K562 (cell line): ENCODE measurements at regions not wholly inside any gene's neighbourhood (a gene's known extent, or its start where the extent isn't known, plus 50 kb on each side); places are given as distances from the start of the nearest gene placed in this dataset.

Experiments
- ATAC-seq: fragments of 200-7000 bp; cut with Tn5 transposase; 3 replicates; pipeline ENCODE4 v1.9.1; 2020; ENCODE audit warnings: moderate library complexity
- BruUV-seq: library from RNA; stranded (reverse); fragments of 400-500 nt; replicated peaks from 2 replicates; lab custom pipeline; 2021; lab: Mats Ljungman, UMichigan
- CTCF ChIA-PET: fragments of 300-600 bp; formaldehyde crosslinking; extraction: SDS; loops from one replicate; lab custom pipeline; 2021; ENCODE audit warnings: low intra/inter-chr PET ratio; lab: Yijun Ruan, JAX
- POLR2A ChIA-PET: fragments of 300-600, 350-650 bp; sonication (Branson Sonifier 250); formaldehyde crosslinking; extraction: SDS; loops from one replicate; lab custom pipeline; 2021; ENCODE audit warnings: antibody characterized with exemption, inconsistent platforms; lab: Yijun Ruan, JAX
- DNase-seq, 4 experiments: peaks; one replicate each; pipeline versions ENCODE4 v3.0.0 to v3.0.0-alpha.2; 2011 to 2018; ENCODE audit warnings: low spot score in 3 of 4, mixed read lengths in 3 of 4; ENCODE audit errors: extremely low read depth in 1 of 4
- FAIRE-seq: peaks from 2 replicates; lab custom pipeline; 2011; peaks lifted over from hg19 to GRCh38; lab: Jason Lieb, UNC
- H2AFZ ChIP-seq: 2 replicates; pipeline ENCODE4 v1.6.0; 2011; ENCODE audit warnings: low read depth, low read length, control low read depth, inconsistent platforms
- H3K27ac ChIP-seq: fragments of 200-600 bp; 3 replicates; pipeline ENCODE4 v1.8.0; 2011; ENCODE audit warnings: low read depth, mild to moderate bottlenecking, control low read depth, inconsistent platforms, low read length, moderate library complexity, mixed read lengths; ENCODE audit errors: extremely low read depth
- H3K27me3 ChIP-seq, 2 experiments: fragments of 300-600 bp in 1 of 2; 2 replicates in 1 of 2; 3 replicates in 1 of 2; pipeline versions ENCODE4 v1.6.0 to v1.8.0; 2011; ENCODE audit warnings: inconsistent platforms in 2 of 2, low read length in 2 of 2, mild to moderate bottlenecking in 1 of 2, mixed read lengths in 1 of 2, moderate library complexity in 1 of 2; ENCODE audit not compliant: control insufficient read depth in 2 of 2, insufficient read depth in 2 of 2
- H3K36me3 ChIP-seq: fragments of 300-600 bp; 3 replicates; pipeline ENCODE4 v1.8.0; 2011; ENCODE audit warnings: mild to moderate bottlenecking, low read length, inconsistent platforms; ENCODE audit not compliant: control insufficient read depth, insufficient read depth
- H3K4me1 ChIP-seq, 2 experiments: fragments of 200-600 bp in 1 of 2; replicated peaks in 1 of 2; 2 replicates in 1 of 2; 3 replicates in 1 of 2; pipeline versions ENCODE4 v1.5.1 to v1.8.0; 2011; ENCODE audit warnings: inconsistent platforms in 2 of 2, low read length in 2 of 2, mild to moderate bottlenecking in 1 of 2, mixed read lengths in 1 of 2, moderate library complexity in 1 of 2; ENCODE audit not compliant: control insufficient read depth in 2 of 2, insufficient read depth in 2 of 2
- H3K4me2 ChIP-seq: 2 replicates; pipeline ENCODE4 v1.6.1; 2011; ENCODE audit warnings: low read length, control low read depth, inconsistent platforms, mixed read lengths; ENCODE audit not compliant: insufficient read depth
- H3K4me3 ChIP-seq: fragments of 200-600 bp; sonication (generic), shearing (Covaris generic); 2 replicates; pipeline ENCODE4 v1.5.1; 2016; ENCODE audit warnings: control low read depth, inconsistent platforms
- H3K79me2 ChIP-seq: fragments of 200-600 bp; 3 replicates; pipeline ENCODE4 v1.8.0; 2011; ENCODE audit warnings: low read length, inconsistent platforms; ENCODE audit not compliant: control insufficient read depth, insufficient read depth
- H3K9ac ChIP-seq, 2 experiments: 2 replicates each; pipeline versions ENCODE4 v1.6.0 to v1.6.1; 2011; ENCODE audit warnings: low read depth in 2 of 2, low read length in 2 of 2, control low read depth in 1 of 2, inconsistent platforms in 1 of 2, mild to moderate bottlenecking in 1 of 2, mixed read lengths in 1 of 2; ENCODE audit not compliant: insufficient read depth in 1 of 2
- H3K9me1 ChIP-seq: one replicate; pipeline ENCODE4 v1.6.0; 2011; ENCODE audit warnings: inconsistent platforms, mild to moderate bottlenecking, low read length, moderate library complexity; ENCODE audit not compliant: control insufficient read depth, insufficient read depth
- H3K9me3 ChIP-seq: replicated peaks from 2 replicates; pipeline ENCODE4 v1.5.1; 2011; ENCODE audit warnings: low read depth, low read length, inconsistent platforms; ENCODE audit not compliant: control insufficient read depth, insufficient read depth
- H4K20me1 ChIP-seq: replicated peaks from 2 replicates; pipeline ENCODE4 v1.6.1; 2011; ENCODE audit warnings: low read length, inconsistent platforms, mixed read lengths; ENCODE audit not compliant: control insufficient read depth, insufficient read depth
- ARNT ChIP-seq, 2 experiments: fragments of 450-650 bp; IDR thresholded peaks; 2 replicates each; pipeline ENCODE4 v1.6.1; 2016; ENCODE audit warnings: mild to moderate bottlenecking in 1 of 2
- BMI1 ChIP-seq: fragments of 150-350 bp; IDR thresholded peaks from 2 replicates; pipeline ENCODE4 v1.6.1; 2014; ENCODE audit warnings: low read length
- BRD4 ChIP-seq: fragments of 200-600 bp; sonication (generic); IDR thresholded peaks from 2 replicates; pipeline ENCODE4 v1.6.1; 2017; ENCODE audit warnings: inconsistent platforms
- CREBBP ChIP-seq: IDR thresholded peaks from one replicate; pipeline ENCODE4 v1.6.1; 2012; ENCODE audit warnings: low read depth, mild to moderate bottlenecking, control low read depth, inconsistent platforms, low read length
- E4F1 ChIP-seq: fragments of 250-450 bp; sonication (Bioruptor Pico); IDR thresholded peaks from 2 replicates; pipeline ENCODE4 v1.5.0; 2021; ENCODE audit warnings: mild to moderate bottlenecking, borderline replicate concordance
- HNRNPLL ChIP-seq: fragments of 200-400 bp; formaldehyde crosslinking; IDR thresholded peaks from 2 replicates; pipeline ENCODE4 v1.6.1; 2017; ENCODE audit warnings: low read length, low read depth, mild to moderate bottlenecking; ENCODE audit not compliant: poor library complexity, severe bottlenecking
- IRF9 ChIP-seq: fragments of 450-650 bp; IDR thresholded peaks from 2 replicates; pipeline ENCODE4 v1.6.1; 2016; ENCODE audit warnings: missing biosample characterization, missing genetic modification characterization
- KAT8 ChIP-seq: fragments of 450-650 bp; IDR thresholded peaks from 2 replicates; pipeline ENCODE4 v1.6.1; 2016; ENCODE audit warnings: low read depth, mild to moderate bottlenecking
- SNAPC5 ChIP-seq: fragments of 250-450 bp; sonication (Bioruptor Pico); IDR thresholded peaks from 2 replicates; pipeline ENCODE4 v1.8.0; 2021; ENCODE audit warnings: moderate library complexity, mild to moderate bottlenecking, inconsistent platforms
- TSC22D4 ChIP-seq: fragments of 450-650 bp; IDR thresholded peaks from 2 replicates; pipeline ENCODE4 v1.6.1; 2016; ENCODE audit warnings: missing genetic modification characterization, missing biosample characterization, control low read depth
- YBX1 ChIP-seq: fragments of 450-650 bp; IDR thresholded peaks from 2 replicates; pipeline ENCODE4 v1.7.1; 2016; ENCODE audit warnings: mild to moderate bottlenecking
- YY1 ChIP-seq, 3 experiments: IDR thresholded peaks; 2 replicates each; pipeline ENCODE4 v1.6.1; 2011; ENCODE audit warnings: low read length in 2 of 3, mild to moderate bottlenecking in 2 of 3, moderate library complexity in 2 of 3, borderline replicate concordance in 1 of 3, control low read depth in 1 of 3, low read depth in 1 of 3; ENCODE audit not compliant: insufficient read depth in 3 of 3, insufficient replicate concordance in 2 of 3, control insufficient read depth in 1 of 3, insufficient read length in 1 of 3; ENCODE audit errors: extremely low read depth in 1 of 3
- ZNF175 ChIP-seq: fragments of 200-800 bp; sonication (Bioruptor generic); IDR thresholded peaks from 2 replicates; pipeline ENCODE4 v1.6.1; 2016; ENCODE audit warnings: low read depth, mild to moderate bottlenecking, missing genetic modification characterization, missing compliant biosample characterization
- ZNF184 ChIP-seq: sonication (generic); formaldehyde crosslinking; IDR thresholded peaks from 2 replicates; pipeline ENCODE4 v1.5.0; 2020; ENCODE audit warnings: missing genetic modification reagents
- ZSCAN32 ChIP-seq: fragments of 450-650 bp; formaldehyde crosslinking; IDR thresholded peaks from 2 replicates; pipeline ENCODE4 v1.4.0; 2020; ENCODE audit warnings: mild to moderate bottlenecking, moderate library complexity
- WGBS: fragments of 100-300 bp; shearing (Covaris generic); methylation state at CpG from one replicate; pipeline ENCODE4 v1.1.6; 2016; ENCODE audit warnings: low coverage, mixed read lengths; ENCODE audit not compliant: insufficient coverage; ENCODE audit errors: missing lambda C conversion rate; 5-methylcytosine and 5-hydroxymethylcytosine counted together
- in situ Hi-C: fragments of 300-500 bp; cut with MboI; formaldehyde crosslinking; loops from 4 replicates; pipeline ENCODE4 v1.15.0; 2018; ENCODE audit warnings: inconsistent platforms, mixed read lengths
- intact Hi-C: fragments of 100-400 bp; cut with micrococcal nuclease; formaldehyde crosslinking; loops from 2 replicates; pipeline ENCODE4 v1.14.2; 2022
- TF ChIP-seq, protein P1 (sequence below): fragments of 450-650 bp; IDR thresholded peaks from 2 replicates; pipeline ENCODE4 v1.6.1; 2018; ENCODE audit warnings: mild to moderate bottlenecking, low read depth; ENCODE audit not compliant: partially characterized antibody
- TF ChIP-seq, protein P2 (sequence below): sonication (generic); IDR thresholded peaks from 2 replicates; pipeline ENCODE4 v1.6.1; 2016

DNA sequence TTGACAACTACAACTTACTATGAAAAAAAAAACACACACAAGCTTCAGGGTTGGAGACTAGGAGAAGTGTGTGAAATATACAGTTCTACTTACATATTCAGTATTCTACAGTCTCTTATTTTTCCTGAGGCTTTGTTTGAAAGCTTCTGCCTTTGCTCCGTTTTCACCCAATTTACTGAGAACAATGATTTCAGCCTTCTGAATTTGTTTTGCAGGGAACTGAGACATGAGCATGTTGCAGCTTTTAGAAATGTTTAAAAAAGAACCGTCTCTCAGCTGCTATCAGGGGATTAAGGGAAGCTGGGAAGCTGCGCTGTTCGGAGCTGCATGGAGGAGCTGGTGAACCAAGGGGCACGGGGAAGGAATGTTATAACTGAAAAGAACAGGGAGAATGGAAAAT lies 85.7 kb downstream of the QDPR start:
- H2AFZ ChIP-seq = no peak overlapping the region
- ChIA-PET POLR2A (interaction anchor here (0.6 kb wide), 1 partner anchor 89 kb away, joined by 3 read pairs; no protein-coding TSS in a partner anchor), CTCF (no interaction called here)
- H3K9me3 ChIP-seq = no peaks in the 10 kb centered on the region
- 0% methylated on average over 4 of the region's 5 CpGs for WGBS
- H3K79me2 ChIP-seq = no peaks in the 10 kb centered on the region
- in situ Hi-C loops (no loop called here), intact Hi-C loops (no loop called here)
- H3K4me3 ChIP-seq = no peak overlapping the region
- H3K4me1 ChIP-seq = no peaks in the 10 kb centered on the region
- no peaks in the 10 kb centered on the region for H3K36me3 ChIP-seq
- no peak overlapping the region for H3K27ac ChIP-seq
- H4K20me1 ChIP-seq = no peaks in the 10 kb centered on the region
- FAIRE-seq = no peak
- DNase-seq = no peak
- no TSS peak for BruUV-seq
- ATAC-seq = no peak
- no peaks in the 10 kb centered on the region for H3K9me1 ChIP-seq
- H3K27me3 ChIP-seq = peaks cover 0 to 3% of the 10 kb centered on the region in 2 experiments; a peak in 2 of 5 replicates
- no peak overlapping the region for H3K9ac ChIP-seq
- H3K4me2 ChIP-seq = no peak overlapping the region
- TF ChIP-seq TSC22D4 (tag) = no peak
- no peak for TF ChIP-seq CREBBP
- TF ChIP-seq E4F1 (CRISPR knock-in tag) = no peak
- no peak for TF ChIP-seq ZNF184
- TF ChIP-seq KAT8 = no peak
- no peak for TF ChIP-seq YY1 (IDR thresholded peaks at IDR 0.05; ENCODE audit: borderline replicate concordance in 1 of 3, control insufficient read depth in 1 of 3, extremely low read depth in 1 of 3, insufficient read depth in 3 of 3, insufficient read length in 1 of 3, insufficient replicate concordance in 2 of 3, low read depth in 1 of 3, low read length in 2 of 3)
- no peak for TF ChIP-seq YBX1
- TF ChIP-seq BMI1 = no peak
- no peak for TF ChIP-seq ZNF175
- no peak for TF ChIP-seq ARNT (IDR thresholded peaks at IDR 0.05)
- no peak for TF ChIP-seq HNRNPLL
- no peak for TF ChIP-seq BRD4
- TF ChIP-seq, protein P1, sequence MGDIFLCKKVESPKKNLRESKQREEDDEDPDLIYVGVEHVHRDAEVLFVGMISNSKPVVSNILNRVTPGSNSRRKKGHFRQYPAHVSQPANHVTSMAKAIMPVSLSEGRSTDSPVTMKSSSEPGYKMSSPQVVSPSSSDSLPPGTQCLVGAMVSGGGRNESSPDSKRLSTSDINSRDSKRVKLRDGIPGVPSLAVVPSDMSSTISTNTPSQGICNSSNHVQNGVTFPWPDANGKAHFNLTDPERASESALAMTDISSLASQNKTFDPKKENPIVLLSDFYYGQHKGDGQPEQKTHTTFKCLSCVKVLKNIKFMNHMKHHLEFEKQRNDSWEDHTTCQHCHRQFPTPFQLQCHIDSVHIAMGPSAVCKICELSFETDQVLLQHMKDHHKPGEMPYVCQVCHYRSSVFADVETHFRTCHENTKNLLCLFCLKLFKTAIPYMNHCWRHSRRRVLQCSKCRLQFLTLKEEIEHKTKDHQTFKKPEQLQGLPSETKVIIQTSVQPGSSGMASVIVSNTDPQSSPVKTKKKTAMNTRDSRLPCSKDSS = no peak
- no peak for TF ChIP-seq SNAPC5
- TF ChIP-seq ZSCAN32 (CRISPR knock-in tag) = no peak
- no peak for TF ChIP-seq IRF9
- TF ChIP-seq, protein P2, sequence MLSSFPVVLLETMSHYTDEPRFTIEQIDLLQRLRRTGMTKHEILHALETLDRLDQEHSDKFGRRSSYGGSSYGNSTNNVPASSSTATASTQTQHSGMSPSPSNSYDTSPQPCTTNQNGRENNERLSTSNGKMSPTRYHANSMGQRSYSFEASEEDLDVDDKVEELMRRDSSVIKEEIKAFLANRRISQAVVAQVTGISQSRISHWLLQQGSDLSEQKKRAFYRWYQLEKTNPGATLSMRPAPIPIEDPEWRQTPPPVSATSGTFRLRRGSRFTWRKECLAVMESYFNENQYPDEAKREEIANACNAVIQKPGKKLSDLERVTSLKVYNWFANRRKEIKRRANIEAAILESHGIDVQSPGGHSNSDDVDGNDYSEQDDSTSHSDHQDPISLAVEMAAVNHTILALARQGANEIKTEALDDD = no peak
